ENCODE measurements at regions not wholly inside any gene's neighbourhood (a gene's known extent, or its start where the extent isn't known, plus 50 kb on each side); places are given as distances from the start of the nearest gene placed in this dataset. TPM values are rescaled to one million over a fixed set of nuclear protein-coding genes. Genes with fewer than 3 reads are reported as not detected.
"Not testable (repeated sequence)": the region's sequence is repeated elsewhere in the genome, so short reads cannot be mapped to it uniquely, and the experiment has no call there.

DNA sequence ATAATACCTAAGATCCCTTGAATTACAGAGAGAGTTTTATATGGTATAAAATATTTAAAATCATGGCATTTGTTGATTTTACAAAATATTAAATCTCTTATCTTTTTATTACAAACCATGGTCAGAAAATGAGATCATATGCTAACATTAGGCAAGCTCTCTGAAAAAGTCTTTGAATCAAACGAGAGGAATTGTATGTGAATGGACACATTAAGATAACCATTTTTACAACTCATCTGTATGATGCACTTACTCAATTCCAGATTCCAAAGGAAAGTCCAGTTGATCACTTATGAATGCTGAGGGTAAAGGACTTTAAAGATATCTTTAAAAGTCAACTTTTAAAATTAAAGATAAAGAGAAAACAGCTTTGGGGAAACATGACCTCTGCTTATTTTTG lies 83.5 kb upstream of the LUZP2 start:
- H3K27me3 Mint-ChIP-seq, result no peaks in the 10 kb centered on the region
- DNase-seq (ENCODE audit: low spot score, unreplicated experiment), result no peak
- no peak overlapping the region for H3K4me3 Mint-ChIP-seq (ENCODE audit: low read depth)
- H3K9me3 Mint-ChIP-seq (ENCODE audit: low read depth), result peaks cover 3% of the 10 kb centered on the region
- H3K36me3 Mint-ChIP-seq (ENCODE audit: insufficient read depth), result peaks cover 2% of the 10 kb centered on the region
- H3K27ac Mint-ChIP-seq, result no peak overlapping the region
- H3K4me1 Mint-ChIP-seq (ENCODE audit: low read depth), result no peaks in the 10 kb centered on the region
- TF ChIP-seq, protein P1, sequence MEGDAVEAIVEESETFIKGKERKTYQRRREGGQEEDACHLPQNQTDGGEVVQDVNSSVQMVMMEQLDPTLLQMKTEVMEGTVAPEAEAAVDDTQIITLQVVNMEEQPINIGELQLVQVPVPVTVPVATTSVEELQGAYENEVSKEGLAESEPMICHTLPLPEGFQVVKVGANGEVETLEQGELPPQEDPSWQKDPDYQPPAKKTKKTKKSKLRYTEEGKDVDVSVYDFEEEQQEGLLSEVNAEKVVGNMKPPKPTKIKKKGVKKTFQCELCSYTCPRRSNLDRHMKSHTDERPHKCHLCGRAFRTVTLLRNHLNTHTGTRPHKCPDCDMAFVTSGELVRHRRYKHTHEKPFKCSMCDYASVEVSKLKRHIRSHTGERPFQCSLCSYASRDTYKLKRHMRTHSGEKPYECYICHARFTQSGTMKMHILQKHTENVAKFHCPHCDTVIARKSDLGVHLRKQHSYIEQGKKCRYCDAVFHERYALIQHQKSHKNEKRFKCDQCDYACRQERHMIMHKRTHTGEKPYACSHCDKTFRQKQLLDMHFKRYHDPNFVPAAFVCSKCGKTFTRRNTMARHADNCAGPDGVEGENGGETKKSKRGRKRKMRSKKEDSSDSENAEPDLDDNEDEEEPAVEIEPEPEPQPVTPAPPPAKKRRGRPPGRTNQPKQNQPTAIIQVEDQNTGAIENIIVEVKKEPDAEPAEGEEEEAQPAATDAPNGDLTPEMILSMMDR (IDR thresholded peaks at IDR 0.05; ENCODE audit: unreplicated experiment), result no peak

DNA sequence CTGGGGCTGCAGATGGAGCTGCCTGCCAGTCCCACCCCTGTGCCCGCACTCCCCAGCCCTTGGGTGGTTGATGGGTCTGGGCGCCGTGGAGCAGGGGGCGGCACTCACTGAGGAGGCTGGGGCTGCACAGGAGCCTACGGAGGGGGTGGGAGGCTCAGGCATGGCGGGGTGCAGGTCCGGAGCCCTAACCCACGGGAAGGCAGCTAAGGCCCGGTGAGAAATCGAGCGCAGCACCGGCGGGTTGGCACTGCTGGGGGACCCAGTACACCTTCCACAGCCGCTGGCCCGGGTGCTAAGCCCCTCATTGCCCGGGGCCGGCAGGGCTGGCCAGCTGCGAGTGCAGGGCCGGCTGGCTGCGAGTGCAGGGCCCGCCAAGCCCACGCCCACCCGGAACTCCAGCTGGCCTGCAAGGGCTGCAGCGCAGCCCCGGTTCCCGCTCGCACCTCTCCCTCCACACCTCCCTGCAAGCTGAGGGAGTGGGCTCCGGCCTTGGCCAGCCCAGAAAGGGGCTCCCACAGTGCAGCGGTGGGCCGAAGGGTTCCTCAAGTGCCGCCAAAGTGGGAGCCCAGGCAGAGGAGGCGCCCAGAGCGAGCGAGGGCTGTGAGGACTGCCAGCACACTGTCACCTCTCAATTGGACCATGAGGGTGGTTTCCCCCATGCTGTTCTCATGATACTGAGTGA lies 80.8 kb upstream of the LUZP2 start:
- H3K27me3 Mint-ChIP-seq; H3K4me1 Mint-ChIP-seq (ENCODE audit: low read depth); H3K4me3 Mint-ChIP-seq (ENCODE audit: low read depth): not testable (repeated sequence)

DNA sequence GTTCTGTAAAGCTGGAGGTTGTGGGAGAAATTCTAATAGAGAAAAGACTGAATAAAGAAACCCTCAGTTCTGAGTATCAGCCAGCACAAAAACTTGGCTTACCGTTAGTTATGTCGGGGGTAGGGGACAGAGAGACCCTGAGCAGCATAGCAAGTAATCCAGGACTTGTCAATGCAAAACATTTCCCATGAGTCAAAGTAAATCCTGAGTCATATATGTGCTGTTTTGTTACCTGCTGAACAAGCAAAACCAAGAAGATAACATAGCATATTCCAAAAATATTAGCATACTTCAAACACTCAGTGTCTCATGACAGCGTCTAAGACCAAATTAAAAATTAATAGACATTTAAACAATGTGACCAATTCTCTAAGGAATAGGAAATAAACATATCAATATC lies 75.1 kb upstream of the LUZP2 start:
- Mint-ChIP-seq H3K4me1 (ENCODE audit: low read depth) (peaks cover 1% of the 10 kb centered on the region), H3K36me3 (ENCODE audit: insufficient read depth) (no peaks in the 10 kb centered on the region), H3K27ac (no peak overlapping the region), H3K9me3 (ENCODE audit: low read depth) (no peaks in the 10 kb centered on the region), H3K27me3 (no peaks in the 10 kb centered on the region), H3K4me3 (ENCODE audit: low read depth) (no peak overlapping the region)
- TF ChIP-seq, protein P1 (IDR thresholded peaks at IDR 0.05; ENCODE audit: unreplicated experiment), result no peak
- DNase-seq (ENCODE audit: low spot score, unreplicated experiment), result no peak

More for the DNA sequence above, 80.8 kb upstream of the LUZP2 start:
- DNase-seq (ENCODE audit: low spot score, unreplicated experiment); H3K36me3 Mint-ChIP-seq (ENCODE audit: insufficient read depth); H3K27ac Mint-ChIP-seq; H3K9me3 Mint-ChIP-seq (ENCODE audit: low read depth): not testable (repeated sequence)

DNA sequence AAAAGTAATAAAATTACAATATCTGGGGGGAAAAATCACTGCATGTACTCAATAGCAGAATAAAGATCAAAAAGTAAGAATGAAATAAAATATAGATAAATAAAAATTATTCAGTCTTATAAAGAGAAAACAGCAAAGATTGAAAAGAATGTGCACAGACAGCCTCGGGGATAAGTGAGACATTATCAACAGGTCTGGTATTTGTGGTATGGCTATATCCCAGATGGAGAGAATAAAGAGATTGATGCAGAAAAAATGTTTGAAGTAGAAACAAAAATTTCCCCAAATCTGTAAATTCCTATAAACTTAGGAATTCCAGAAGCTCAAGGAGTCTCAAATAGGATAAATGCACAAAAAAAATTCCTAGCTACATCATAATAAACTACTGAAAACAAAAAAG lies 74.5 kb upstream of the LUZP2 start:
- DNase-seq (ENCODE audit: low spot score, unreplicated experiment), result no peak
- no peaks in the 10 kb centered on the region for H3K27me3 Mint-ChIP-seq
- TF ChIP-seq, protein P1 (IDR thresholded peaks at IDR 0.05; ENCODE audit: unreplicated experiment), result no peak
- H3K9me3 Mint-ChIP-seq (ENCODE audit: low read depth), result no peaks in the 10 kb centered on the region
- H3K27ac Mint-ChIP-seq, result no peak overlapping the region
- no peaks in the 10 kb centered on the region for H3K36me3 Mint-ChIP-seq (ENCODE audit: insufficient read depth)
- H3K4me3 Mint-ChIP-seq (ENCODE audit: low read depth), result no peak overlapping the region
- H3K4me1 Mint-ChIP-seq (ENCODE audit: low read depth), result peaks cover 1% of the 10 kb centered on the region

DNA sequence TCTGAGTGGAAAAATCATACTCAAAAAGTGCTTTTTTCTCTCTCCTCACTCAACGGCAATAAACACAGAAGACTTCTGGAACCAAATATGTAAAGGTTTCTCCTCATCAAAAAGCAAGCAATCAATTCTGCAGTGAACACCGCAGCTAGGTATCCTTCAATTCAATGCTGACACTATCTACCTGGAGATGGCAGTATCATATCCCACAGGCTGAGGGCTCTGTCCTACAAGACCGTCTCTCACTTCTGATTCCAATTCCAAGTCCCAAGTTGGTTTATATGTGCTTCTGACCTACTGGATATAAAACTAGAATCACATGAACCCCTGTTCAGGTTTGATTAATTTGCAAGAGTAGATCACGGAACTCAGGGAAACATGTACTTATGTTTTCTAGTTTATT lies 59.7 kb upstream of the LUZP2 start:
- TF ChIP-seq, protein P1 (IDR thresholded peaks at IDR 0.05; ENCODE audit: unreplicated experiment), result no peak
- Mint-ChIP-seq H3K27me3 (no peaks in the 10 kb centered on the region), H3K4me1 (ENCODE audit: low read depth) (no peaks in the 10 kb centered on the region), H3K36me3 (ENCODE audit: insufficient read depth) (no peaks in the 10 kb centered on the region), H3K4me3 (ENCODE audit: low read depth) (no peak overlapping the region), H3K27ac (no peak overlapping the region), H3K9me3 (ENCODE audit: low read depth) (peaks cover 7% of the 10 kb centered on the region)
- DNase-seq (ENCODE audit: low spot score, unreplicated experiment), result no peak

Small RNA genes lying in the stretch of these regions (microRNA-seq; reads per million reads assigned to microRNA genes)
- gene MIR8054 (ENCODE audit: borderline number of aligned reads, unreplicated experiment), result not detected

Data from progenitor cell of endocrine pancreas (in vitro differentiated cells).